Adipose tissue (tissue), 3 donors: ENCODE measurements at regions not wholly inside any gene's neighbourhood (a gene's known extent, or its start where the extent isn't known, plus 50 kb on each side); places are given as distances from the start of the nearest gene placed in this dataset.
"Not testable (repeated sequence)": the region's sequence is repeated elsewhere in the genome, so short reads cannot be mapped to it uniquely, and the experiment has no call there.

Experiments
- H3K27ac ChIP-seq: one replicate; pipeline ENCODE4 v1.5.1; 2013; ENCODE audit warnings: low read depth, low read length
- WGBS, 3 donors: extraction: QIAGEN DNeasy Blood & Tissue Kit; methylation state at CpG; one replicate each; pipeline ENCODE4 v1.1.7; 2013; 5-methylcytosine and 5-hydroxymethylcytosine counted together
- donor health status: healthy with polysubstance abuse.
- donor health status: Bipolar disorder and iron deficiency.
- donor health status: healthy.

DNA sequence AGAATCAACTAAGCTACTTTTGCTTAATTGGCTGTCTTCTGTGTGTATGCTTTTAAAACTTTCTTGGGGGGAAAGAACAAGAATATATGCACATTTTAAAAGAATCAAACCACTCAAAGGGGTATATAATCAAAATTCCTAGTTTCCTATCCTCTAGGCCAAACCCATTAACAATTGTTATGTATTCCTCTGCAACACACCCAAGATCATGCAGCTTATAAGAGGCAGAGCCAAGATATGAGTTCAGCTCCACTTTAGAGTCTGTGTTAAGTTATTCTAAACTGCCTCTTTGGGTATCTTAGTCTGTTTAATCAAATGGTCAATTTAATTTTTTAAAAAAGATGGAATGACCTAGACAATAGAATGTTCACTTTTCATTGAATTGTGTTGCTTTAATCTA lies 326.1 kb upstream of the IL12A start:
- no peak overlapping the region for H3K27ac ChIP-seq

DNA sequence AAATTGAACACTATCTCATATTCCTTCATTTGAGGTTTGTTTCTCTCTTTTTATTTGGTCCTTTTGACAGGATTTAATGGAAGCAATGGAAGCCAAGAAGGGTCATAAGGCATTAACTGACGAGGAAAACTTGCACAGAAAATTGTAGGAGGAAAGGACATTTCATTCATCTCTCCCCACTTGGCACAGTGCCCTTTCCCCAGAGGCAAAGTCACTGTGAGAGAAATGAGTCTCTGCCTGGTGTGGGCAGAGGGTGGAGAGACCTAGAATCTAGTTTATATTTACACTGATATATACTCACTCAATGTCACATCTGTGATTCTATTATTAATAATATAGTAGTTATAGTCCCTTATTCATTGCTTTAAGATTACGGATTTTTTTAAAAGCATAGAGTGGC lies 324.6 kb upstream of the IL12A start:
- WGBS, 3 donors, result 53 to 65% (median 63%) methylated on average over 2 of the region's 2 CpGs
- no peak overlapping the region for H3K27ac ChIP-seq

DNA sequence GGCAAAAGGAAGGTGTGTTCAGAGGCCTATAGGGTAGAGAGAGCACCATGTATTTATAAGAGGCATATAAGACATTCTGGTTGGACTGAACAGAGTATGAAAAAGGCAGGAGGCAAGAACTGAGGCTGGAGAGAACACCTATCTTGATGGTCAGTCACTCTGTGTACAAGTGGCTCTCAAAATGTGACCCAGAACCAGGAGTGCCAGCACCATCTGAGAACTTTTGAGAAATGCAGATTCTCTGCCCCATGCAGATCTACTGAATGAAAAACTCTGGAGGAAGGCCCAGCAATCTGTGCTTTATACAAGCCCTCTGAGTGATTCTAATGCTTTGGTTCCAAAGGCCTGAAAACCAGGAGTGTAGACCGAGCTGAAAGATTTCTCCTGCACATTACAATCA lies 324.0 kb upstream of the IL12A start:
- WGBS, 3 donors, result 79 to 97% (median 93%) methylated on average over 1 of the region's 1 CpG
- no peak overlapping the region for H3K27ac ChIP-seq

DNA sequence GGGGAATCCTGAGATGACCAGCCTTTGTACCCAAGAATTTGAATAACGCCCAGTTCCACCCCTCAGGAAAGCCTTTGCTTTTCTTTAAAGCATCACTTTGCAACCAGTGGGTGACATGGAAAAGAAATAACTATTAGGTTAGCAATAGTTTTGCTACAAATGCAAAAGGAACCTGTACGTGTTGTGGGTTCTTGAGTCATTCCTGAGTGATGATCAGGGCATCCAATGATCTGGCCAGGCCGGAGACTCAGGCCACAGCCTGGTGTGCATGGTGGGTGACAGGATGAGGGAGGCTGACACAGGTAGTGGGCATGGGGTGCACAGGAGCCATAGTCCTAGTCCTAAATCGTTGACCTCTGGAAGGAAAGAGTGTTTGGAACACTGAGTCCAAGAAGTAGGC lies 321.4 kb upstream of the IL12A start:
- H3K27ac ChIP-seq, result no peak overlapping the region
- 77 to 89% (median 85%) methylated on average over 4 of the region's 4 CpGs for WGBS, 3 donors

DNA sequence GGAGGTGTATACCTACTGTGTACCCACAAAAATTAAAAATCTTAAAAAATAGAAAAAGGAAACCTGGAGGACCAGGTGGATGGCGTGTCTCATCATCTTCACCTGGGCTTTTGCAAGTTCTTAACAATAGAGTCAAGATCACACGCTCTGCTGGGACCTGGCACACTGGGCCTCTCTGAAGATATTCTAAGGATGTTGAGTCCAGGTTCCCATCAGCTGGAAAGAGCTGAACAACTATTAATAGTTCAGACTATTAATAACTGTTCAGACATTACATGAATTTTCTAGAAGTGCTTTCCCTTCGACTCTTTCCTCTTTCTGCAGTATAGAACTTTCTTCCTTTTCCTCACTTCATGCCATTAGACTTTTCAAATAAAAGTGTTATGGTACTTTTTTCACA lies 320.2 kb upstream of the IL12A start:
- no peak overlapping the region for H3K27ac ChIP-seq
- WGBS, 3 donors, result 89 to 92% (median 91%) methylated on average over 3 of the region's 3 CpGs

DNA sequence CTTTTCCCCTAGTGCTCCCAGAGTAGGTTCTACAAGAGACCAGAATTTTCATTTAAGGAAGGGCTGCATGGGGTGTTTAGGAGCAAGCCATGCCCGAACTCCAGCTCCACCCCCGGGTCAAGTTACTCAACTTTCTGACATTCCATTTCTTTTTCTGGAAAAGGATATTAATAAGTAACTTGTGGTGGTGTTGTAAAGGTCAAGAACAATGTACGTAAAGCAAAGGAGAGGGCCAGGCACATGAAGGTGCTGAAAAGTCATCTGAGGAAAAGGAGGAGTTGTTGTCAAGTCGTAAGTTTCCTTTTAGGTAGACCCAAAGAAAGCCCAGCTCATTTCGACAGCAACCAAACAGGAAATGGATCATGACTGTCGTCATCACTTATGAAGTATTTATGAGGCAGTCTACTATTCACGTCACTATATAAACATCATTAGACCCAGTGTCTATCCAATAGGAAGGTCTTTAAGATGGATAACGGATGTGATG lies 319.6 kb upstream of the IL12A start:
- 39 to 54% (median 47%) methylated on average over 8 of the region's 8 CpGs for WGBS, 3 donors
- no peak overlapping the region for H3K27ac ChIP-seq

DNA sequence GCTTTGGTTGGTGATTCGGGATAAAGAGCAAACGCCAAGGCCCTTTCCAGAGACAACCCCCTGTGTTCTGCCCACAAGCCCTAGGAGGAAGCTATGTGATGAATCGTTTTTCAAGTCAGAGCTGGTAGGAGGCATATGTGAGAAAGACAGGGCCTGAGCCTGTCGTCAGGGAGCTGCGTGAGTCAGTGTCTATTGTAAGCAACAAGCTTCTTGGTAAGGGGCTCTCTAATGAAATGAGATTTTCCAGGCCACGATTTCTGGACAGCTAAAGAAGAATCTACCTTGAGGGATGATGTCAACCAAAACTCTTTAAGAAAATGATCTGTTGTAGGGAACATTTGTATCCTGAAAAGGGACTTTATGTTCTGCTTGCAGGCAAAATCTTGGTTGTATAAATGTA lies 318.9 kb upstream of the IL12A start:
- H3K27ac ChIP-seq, result no peak overlapping the region
- WGBS, 3 donors, result 64 to 71% (median 66%) methylated on average over 6 of the region's 6 CpGs

DNA sequence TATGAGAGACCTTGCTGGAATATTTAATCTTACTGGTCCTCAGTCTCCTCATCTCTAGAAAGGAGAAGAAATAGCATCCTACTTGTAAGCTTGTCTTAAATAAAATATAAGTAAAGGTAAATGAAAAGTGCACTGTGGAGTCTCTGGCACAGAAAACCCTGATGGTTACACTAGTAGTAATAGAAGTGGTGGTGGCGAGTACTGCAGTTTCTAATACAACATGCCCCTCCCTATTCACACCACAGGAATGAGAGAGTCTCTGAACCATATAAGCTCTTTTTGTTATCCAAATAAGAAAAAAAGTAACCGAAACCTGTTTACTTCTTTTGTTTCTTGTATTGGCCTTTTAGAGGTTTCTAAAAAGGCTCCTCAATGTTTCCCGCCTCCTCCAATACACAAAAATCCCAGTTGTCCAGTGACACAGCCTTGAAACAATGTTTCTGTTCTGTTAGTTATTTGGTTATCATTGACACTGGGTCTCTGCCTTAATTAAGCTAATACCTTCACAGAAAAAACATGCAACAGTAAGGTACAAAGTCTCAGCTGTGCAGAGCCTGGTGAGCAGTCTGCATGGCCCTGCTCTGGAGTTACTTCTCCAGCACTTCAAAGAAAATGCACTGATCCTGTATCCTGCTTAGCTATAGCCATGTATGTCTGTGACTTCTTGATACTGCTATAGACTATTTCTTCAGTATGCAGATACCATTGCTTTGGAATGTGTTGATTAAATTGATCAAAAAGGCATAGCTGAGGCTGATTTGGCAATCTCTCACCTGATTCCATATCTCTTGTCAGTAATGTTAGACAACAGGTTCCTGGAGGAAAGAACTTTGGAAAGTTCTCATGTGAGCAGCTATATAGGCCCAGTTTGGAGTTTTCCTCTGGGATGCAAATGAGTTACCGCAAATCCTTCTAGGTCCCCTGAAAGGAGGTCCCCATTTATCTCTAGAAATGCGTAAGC lies 315.6 kb upstream of the IL12A start:
- 91 to 92% (median 92%) methylated on average over 5 of the region's 5 CpGs for WGBS, 3 donors
- no peak overlapping the region for H3K27ac ChIP-seq

DNA sequence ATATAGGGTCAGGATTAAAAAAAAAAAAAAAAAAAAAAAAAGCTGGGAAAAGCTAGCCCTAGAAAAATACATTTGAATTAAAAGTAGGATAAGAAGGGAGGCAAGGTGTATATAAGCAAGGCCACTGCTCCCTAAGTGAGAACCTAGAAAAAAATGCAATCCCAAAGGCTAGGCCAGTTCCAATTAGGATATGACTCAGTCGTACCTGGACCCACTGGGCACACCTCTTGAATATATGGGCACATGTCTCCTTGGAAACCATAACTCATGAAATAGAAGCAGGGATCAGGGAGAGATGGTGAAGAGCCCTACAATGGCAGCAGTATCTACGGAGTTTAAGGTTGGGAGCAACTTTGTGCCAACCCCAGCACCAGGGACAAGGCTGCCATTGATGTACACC lies 314.1 kb upstream of the IL12A start:
- no peak overlapping the region for H3K27ac ChIP-seq
- 82 to 92% (median 87%) methylated on average over 2 of the region's 2 CpGs for WGBS, 3 donors

DNA sequence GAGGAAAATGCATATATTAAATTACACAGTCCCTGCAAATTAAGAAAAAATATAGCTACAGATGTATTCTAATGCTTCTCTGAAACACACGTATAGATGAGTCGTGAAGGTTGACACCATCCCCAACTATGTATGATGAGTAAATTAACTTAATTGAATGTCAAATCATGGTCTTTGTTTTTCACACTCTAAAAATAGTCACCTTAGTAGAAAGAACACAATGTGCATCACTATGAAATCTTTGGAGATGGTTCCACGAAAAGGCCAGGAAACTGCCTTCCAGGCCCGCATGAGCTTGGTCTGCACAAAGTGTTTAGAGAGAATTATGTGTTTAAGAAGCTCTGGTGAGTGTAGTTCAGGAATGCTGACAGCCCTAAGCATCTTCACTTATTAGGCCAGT lies 313.4 kb upstream of the IL12A start:
- 74 to 82% (median 82%) methylated on average over 4 of the region's 4 CpGs for WGBS, 3 donors
- H3K27ac ChIP-seq, result no peak overlapping the region

DNA sequence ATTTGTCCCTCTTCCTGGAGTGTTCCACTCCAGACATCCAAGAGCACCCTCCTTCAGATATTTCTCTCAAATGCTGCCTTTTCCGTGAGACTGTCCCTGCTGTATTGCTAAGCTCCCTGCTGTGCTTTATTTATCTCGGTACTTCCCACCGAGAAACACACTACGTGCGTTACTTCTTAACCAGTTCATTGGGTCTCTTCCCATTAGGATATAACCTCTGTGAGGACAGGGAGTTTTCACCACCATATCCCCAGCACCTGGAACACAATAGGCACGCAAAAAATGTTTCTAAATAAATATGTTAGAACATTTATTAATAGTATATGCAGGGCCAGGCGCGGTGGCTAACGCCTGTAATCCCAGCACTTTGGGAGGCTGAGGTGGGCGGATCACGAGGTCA lies 308.7 kb upstream of the IL12A start:
- 83 to 87% (median 86%) methylated on average over 11 of the region's 11 CpGs for WGBS, 3 donors
- H3K27ac ChIP-seq, result no peak overlapping the region

DNA sequence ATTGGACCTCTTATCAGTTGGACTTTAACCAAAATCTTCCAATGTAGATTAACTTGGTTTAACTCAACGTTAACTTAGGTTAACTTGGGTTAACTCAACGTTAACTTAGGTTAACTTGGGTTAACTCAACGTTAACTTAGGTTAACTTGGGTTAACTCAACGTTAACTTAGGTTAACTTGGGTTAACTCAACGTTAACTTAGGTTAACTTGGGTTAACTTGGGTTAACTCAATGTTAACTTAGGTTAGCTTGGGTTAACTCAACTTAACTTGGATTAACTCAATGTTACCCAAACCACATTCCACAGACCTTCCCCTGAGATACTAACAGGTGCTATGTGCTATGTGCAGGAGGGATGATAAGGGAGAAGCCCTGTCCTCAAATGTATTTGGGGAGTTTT lies 306.9 kb upstream of the IL12A start:
- WGBS, 3 donors, result 52 to 85% (median 73%) methylated on average over 5 of the region's 5 CpGs

DNA sequence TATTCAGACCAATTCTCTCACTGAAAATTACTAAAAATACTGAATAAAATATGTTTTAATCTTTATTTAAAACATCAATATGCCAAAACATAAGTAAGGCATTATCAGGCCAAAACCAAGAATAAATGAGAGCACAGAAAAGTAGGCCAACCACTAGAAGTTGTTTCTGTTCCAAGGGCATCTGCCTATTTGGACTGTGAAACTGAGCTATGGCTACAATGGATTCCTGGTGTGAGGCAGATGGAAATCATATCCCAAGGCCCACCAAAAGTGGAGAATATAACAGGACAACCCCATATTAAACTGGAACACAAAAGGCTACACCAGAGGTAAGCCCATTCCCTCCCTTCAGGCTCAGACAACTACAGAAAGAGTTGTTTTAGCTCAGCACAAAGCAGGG lies 302.8 kb upstream of the IL12A start:
- no peak overlapping the region for H3K27ac ChIP-seq

More for the DNA sequence above, 306.9 kb upstream of the IL12A start:
- H3K27ac ChIP-seq, result not testable (repeated sequence)

DNA sequence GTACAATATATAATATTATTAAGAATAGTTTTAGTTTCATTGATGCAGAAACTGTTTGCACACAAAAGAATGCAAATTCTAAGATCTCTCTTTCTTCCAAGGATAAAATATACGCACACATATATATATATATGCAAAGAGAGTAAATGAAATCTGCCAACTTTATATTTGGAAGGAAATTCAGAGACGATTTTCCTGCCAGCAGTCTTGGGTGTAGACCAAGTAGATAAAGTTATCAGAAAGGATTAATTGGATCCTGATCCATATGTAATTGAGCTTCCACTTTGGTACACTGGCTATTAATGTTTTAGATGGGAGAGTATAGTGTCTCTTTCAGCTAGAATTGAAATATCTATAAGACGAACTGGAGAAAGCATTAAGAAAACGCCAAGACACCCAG lies 295.4 kb upstream of the IL12A start:
- no peak overlapping the region for H3K27ac ChIP-seq
- WGBS, 3 donors, result 65 to 81% (median 79%) methylated on average over 4 of the region's 4 CpGs

DNA sequence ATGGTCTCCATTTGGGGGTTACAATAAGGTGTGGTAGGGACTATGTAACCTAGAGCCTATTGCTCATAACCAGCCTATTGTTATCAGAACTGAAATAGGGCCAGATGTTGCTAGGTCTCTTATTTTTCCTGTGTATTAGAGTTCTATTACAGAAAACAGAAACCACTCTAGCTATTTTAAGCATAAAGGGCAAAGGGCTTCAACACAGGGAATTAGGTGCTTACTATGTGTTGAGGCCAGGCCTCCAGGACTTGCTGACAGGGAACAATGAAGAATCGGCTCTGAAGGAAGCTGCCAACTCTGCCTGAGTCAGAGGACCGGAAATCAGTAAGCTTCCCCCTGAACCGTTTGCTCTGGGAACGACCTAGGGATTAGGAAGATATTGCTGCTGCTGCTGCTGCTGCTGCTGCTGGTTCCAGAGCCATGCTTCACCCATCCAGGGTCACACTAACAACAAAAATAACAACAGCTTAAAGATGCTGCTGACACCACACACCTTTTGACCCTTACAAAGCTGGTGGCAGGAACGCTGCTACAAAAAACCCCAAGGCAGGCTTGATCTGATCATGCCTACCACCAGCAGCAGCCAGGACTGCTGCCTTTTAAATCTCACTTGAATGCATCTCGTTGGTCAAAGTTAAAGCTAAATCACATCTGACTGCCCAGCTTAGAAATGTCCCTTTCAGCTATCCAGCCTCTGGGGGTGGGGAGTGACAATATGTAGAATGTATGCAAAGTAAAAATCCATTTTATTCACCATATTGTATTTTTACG lies 276.9 kb upstream of the IL12A start:
- WGBS, 3 donors, result 37 to 41% (median 38%) methylated on average over 7 of the region's 7 CpGs
- H3K27ac ChIP-seq, result no peak overlapping the region

DNA sequence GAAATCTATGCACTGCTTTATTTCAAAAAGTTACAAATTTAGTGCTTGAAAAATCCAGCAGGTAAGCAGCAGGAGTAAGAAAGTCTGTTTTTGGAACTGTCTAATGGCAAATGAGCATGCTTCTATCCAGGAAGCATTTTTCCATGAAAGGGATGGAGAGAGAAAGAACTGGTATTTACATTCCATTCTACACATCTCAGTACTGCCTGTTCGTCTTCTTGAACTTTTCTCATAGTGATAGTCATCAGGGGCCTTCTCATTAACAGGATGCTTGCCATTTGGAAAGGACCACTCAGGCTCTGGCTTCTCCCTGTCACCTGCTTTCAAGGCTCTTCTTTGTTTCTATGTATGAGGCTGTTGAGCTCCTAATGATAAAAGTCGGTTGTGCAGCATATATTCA lies 267.3 kb upstream of the IL12A start:
- no peak overlapping the region for H3K27ac ChIP-seq
- WGBS, 3 donors, result 69 to 84% (median 76%) methylated on average over 2 of the region's 2 CpGs

DNA sequence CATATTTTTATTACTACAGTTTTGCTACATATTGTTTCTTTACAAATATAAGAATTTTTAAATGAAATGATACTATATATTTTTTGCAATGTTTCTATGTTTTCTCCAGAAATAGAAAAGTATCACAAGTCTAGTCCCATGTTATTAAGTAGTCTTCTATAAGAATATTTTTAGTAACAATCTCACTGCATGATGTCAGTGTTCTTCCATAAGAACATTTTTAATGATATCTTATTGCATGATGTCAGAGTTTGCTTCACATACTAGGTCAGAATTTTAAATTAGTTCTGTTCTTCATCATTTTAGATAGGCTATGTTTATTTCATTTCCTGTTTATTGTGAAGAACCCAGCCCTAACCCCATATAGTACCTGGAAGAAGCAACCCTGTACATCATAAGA lies 265.3 kb upstream of the IL12A start:
- no peak overlapping the region for H3K27ac ChIP-seq

DNA sequence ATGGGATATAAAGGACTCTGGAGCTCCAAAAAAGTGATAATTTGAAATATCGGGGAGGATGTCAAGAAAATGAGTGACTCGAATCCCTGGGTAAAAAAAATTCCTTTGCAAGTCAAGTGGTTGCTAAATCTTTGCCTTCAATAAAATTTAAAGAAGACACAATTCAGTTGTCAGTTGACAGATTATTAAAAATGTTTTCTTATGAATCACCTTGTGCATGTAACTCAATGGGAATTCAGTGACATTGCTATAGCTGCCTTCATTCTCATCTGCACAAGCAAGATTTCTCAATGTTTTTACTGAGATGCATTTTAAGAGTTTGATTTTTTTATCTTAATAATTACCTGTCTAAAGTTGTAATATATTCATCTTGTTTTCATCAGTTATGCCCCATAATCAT lies 264.0 kb upstream of the IL12A start:
- 83 to 94% (median 89%) methylated on average over 2 of the region's 2 CpGs for WGBS, 3 donors
- H3K27ac ChIP-seq, result no peak overlapping the region

DNA sequence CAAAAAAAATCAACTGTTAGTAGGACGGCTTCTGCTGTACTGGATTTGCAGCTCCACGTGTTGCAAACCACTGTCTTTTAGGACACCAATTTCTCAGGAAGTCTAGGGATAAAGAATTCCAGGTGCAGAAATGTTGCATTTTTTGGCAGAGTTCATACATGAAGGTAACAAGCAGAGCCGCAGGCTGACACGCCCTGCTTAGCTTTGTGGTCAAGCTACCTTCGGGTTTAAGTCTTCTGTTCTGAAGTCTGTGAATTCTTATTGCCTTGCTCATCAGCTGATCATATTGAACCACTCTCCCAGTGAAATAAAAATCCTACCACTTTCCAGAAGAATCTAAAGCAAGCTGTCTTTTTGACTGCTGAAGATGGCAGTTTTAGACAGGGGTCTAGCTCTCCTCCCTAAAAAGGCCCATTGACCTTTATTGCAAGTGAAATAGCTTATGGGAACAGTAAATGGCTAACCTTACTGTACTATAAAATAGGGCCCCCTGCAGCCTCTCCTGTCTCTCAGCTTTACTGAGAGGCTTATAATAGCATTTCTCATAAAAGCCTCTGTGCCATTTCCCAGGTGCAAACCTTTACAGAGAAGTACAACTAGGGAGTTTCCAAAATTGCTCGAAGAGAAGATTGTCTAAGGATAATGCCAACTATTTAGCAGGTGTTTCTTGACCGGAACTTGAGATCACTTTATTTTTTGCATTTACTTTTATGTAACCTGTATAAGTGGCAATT lies 262.2 kb upstream of the IL12A start:
- 70 to 75% (median 74%) methylated on average over 7 of the region's 7 CpGs for WGBS, 3 donors
- no peak overlapping the region for H3K27ac ChIP-seq
